ENCODE measurements at regions not wholly inside any gene's neighbourhood (a gene's known extent, or its start where the extent isn't known, plus 50 kb on each side); places are given as distances from the start of the nearest gene placed in this dataset.

- TF ChIP-seq CTCF (conservative IDR thresholded peaks at IDR 0.05; ENCODE audit: low read length) (no peak), EZH2phosphoT487 (IDR thresholded peaks at IDR 0.05; ENCODE audit: borderline replicate concordance) (no peak)
Observed at GRCh38 chr9:2407450-2407849, 214.1 kb upstream of the VLDLR start.

Data from Loucy (cell line).